Ishikawa (cell line): ENCODE measurements at regions not wholly inside any gene's neighbourhood (a gene's known extent, or its start where the extent isn't known, plus 50 kb on each side); places are given as distances from the start of the nearest gene placed in this dataset.

Experiments
- CEBPB ChIP-seq: IDR thresholded peaks from 2 replicates; pipeline ENCODE4 v1.6.1; 2012
- CREB1 ChIP-seq: IDR thresholded peaks from 2 replicates; pipeline ENCODE4 v1.6.1; 2012; ENCODE audit warnings: low read depth
- EGR1 ChIP-seq: IDR thresholded peaks from 2 replicates; pipeline ENCODE4 v1.6.1; 2012
- EP300 ChIP-seq: IDR thresholded peaks from 2 replicates; pipeline ENCODE4 v1.6.1; 2012; ENCODE audit warnings: borderline replicate concordance
- FOXM1 ChIP-seq: IDR thresholded peaks from 2 replicates; pipeline ENCODE4 v1.6.1; 2012; ENCODE audit warnings: low read depth, borderline replicate concordance
- MAX ChIP-seq: IDR thresholded peaks from 2 replicates; pipeline ENCODE4 v1.6.1; 2012
- NFIC ChIP-seq: IDR thresholded peaks from 2 replicates; pipeline ENCODE4 v1.6.1; 2012
- RAD21 ChIP-seq: IDR thresholded peaks from 2 replicates; pipeline ENCODE4 v1.6.1; 2012; ENCODE audit warnings: low read depth
- REST ChIP-seq: IDR thresholded peaks from 2 replicates; pipeline ENCODE4 v1.6.1; 2012; ENCODE audit warnings: low read depth, mild to moderate bottlenecking
- TAF1 ChIP-seq: IDR thresholded peaks from 2 replicates; pipeline ENCODE4 v1.6.1; 2012; ENCODE audit warnings: low read depth, mild to moderate bottlenecking
- TCF12 ChIP-seq: IDR thresholded peaks from 2 replicates; pipeline ENCODE4 v1.6.1; 2012; ENCODE audit warnings: low read depth
- TEAD4 ChIP-seq: IDR thresholded peaks from 2 replicates; pipeline ENCODE4 v1.6.1; 2012
- USF1 ChIP-seq: IDR thresholded peaks from 2 replicates; pipeline ENCODE4 v1.6.1; 2012
- YY1 ChIP-seq: IDR thresholded peaks from 2 replicates; pipeline ENCODE4 v1.6.1; 2012; ENCODE audit warnings: low read depth
- ZBTB7A ChIP-seq: IDR thresholded peaks from 2 replicates; pipeline ENCODE4 v1.6.1; 2012; ENCODE audit warnings: low read depth

GRCh38 chr4:125428832-125429231, 114.1 kb downstream of the FAT4 start:
- TF ChIP-seq CREB1 (no peak), NFIC (no peak), EP300 (no peak), TCF12 (no peak), USF1 (no peak), REST (no peak), TEAD4 (no peak), ZBTB7A (no peak), MAX (no peak), FOXM1 (no peak), TAF1 (no peak), YY1 (no peak), CEBPB (no peak), RAD21 (no peak), EGR1 (no peak)

- TF ChIP-seq CREB1, result no peak
- no peak for TF ChIP-seq TCF12
- no peak for TF ChIP-seq EP300
- no peak for TF ChIP-seq REST
- TF ChIP-seq USF1, result no peak
- no peak for TF ChIP-seq MAX
- TF ChIP-seq FOXM1, result no peak
- no peak for TF ChIP-seq CEBPB
- TF ChIP-seq EGR1, result no peak
- no peak for TF ChIP-seq TEAD4
- no peak for TF ChIP-seq RAD21
- no peak for TF ChIP-seq YY1
- no peak for TF ChIP-seq TAF1
- TF ChIP-seq ZBTB7A, result no peak
- no peak for TF ChIP-seq NFIC
These were observed 115.3 kb downstream of the FAT4 start for GRCh38 chr4:125430086-125430485.

- TF ChIP-seq EP300 (no peak), TEAD4 (no peak), TCF12 (no peak), YY1 (no peak), EGR1 (no peak), NFIC (no peak), MAX (no peak), USF1 (no peak), ZBTB7A (no peak), REST (no peak), CEBPB (no peak), RAD21 (no peak), FOXM1 (no peak), CREB1 (no peak), TAF1 (no peak)
These were observed 117.3 kb downstream of the FAT4 start for GRCh38 chr4:125432078-125432477.

- TF ChIP-seq REST, result no peak
- no peak for TF ChIP-seq TEAD4
- TF ChIP-seq EP300, result no peak
- no peak for TF ChIP-seq RAD21
- no peak for TF ChIP-seq FOXM1
- TF ChIP-seq ZBTB7A, result no peak
- TF ChIP-seq CREB1, result no peak
These were observed 118.7 kb downstream of the FAT4 start for GRCh38 chr4:125433453-125433852.
